ENCODE measurements at regions not wholly inside any gene's neighbourhood (a gene's known extent, or its start where the extent isn't known, plus 50 kb on each side); places are given as distances from the start of the nearest gene placed in this dataset.

DNA sequence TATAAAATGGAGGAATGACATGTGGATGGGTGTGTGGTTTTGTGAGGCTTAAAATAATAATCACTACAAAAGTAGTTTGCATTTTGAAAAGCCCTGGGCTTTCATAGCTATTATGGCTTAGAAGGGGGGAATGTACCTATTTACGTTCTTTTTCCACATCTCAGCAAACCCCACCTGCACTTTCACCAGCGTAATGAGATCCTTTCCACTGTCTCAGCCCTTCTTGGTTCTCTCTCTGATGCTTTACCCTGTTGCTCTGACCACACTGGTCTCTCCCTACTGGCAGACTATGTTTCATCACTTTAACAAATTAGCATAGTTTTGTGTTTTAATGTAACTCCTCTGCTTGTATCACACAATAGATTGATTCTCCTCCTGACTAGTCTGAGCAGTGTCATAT is 234.6 kb downstream of the DMRT2 start:
- no peaks in the 10 kb centered on the region for H3K9me3 ChIP-seq (ENCODE audit: low read depth)
- no peak for DNase-seq (ENCODE audit: low read depth in 1 of 2, low spot score in 1 of 2)

DNA sequence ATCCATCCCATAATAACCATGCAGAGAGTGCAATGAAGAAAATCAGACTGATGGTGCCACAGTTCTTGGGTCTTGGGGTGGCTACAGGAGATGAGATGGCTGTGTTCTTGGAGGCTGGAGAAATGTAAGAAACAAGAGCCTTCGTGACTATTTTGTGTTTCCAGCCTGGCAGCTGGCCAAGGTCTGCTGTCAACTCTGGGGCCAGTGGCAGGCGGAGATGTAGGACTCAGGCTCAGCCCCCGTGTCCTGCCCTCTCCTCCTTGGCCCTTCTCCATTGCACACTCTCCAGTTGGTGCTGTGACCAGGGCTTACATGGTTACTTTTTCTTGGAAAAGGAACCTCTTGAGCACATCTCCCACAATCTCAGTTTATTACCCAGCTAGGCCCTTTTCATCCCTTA is 235.4 kb downstream of the DMRT2 start:
- Histone ChIP-seq H3K4me1 (ENCODE audit: low read depth) (no peaks in the 10 kb centered on the region), H3K9me3 (ENCODE audit: low read depth) (no peaks in the 10 kb centered on the region), H3K4me3 (no peak overlapping the region), H3K36me3 (no peaks in the 10 kb centered on the region), H3K27me3 (no peaks in the 10 kb centered on the region), H3K27ac (no peak overlapping the region)
- TF ChIP-seq, protein P1, sequence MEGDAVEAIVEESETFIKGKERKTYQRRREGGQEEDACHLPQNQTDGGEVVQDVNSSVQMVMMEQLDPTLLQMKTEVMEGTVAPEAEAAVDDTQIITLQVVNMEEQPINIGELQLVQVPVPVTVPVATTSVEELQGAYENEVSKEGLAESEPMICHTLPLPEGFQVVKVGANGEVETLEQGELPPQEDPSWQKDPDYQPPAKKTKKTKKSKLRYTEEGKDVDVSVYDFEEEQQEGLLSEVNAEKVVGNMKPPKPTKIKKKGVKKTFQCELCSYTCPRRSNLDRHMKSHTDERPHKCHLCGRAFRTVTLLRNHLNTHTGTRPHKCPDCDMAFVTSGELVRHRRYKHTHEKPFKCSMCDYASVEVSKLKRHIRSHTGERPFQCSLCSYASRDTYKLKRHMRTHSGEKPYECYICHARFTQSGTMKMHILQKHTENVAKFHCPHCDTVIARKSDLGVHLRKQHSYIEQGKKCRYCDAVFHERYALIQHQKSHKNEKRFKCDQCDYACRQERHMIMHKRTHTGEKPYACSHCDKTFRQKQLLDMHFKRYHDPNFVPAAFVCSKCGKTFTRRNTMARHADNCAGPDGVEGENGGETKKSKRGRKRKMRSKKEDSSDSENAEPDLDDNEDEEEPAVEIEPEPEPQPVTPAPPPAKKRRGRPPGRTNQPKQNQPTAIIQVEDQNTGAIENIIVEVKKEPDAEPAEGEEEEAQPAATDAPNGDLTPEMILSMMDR (IDR thresholded peaks at IDR 0.05; ENCODE audit: low read depth, low read length), result no peak
- no peak for DNase-seq (ENCODE audit: low read depth in 1 of 2, low spot score in 1 of 2)

More for the DNA sequence above, 234.6 kb downstream of the DMRT2 start:
- Histone ChIP-seq H3K27ac (no peak overlapping the region), H3K27me3 (no peaks in the 10 kb centered on the region), H3K36me3 (no peaks in the 10 kb centered on the region), H3K4me1 (ENCODE audit: low read depth) (no peaks in the 10 kb centered on the region), H3K4me3 (no peak overlapping the region)
- TF ChIP-seq, protein P1 (IDR thresholded peaks at IDR 0.05; ENCODE audit: low read depth, low read length), result no peak

DNA sequence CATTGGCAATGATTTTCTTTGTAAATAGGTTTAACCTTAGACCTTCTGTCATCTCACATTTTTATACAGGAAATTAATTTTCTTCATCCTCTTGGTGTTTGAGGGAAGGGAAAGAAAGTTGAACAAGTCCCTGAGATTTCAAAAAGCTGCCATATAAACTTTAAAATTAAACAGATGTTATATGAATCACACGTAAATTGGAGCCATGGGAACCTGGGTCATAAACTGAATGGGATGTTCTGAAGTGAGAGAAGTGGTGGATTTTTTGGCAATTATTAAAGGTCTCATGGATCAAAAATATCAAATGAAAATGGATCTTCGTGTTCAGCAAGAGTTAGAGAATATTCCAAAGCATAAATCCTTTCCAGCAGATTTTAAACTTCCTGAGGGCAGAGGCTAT is 242.2 kb downstream of the DMRT2 start:
- Histone ChIP-seq H3K36me3 (no peaks in the 10 kb centered on the region), H3K27ac (no peak overlapping the region), H3K4me1 (ENCODE audit: low read depth) (no peaks in the 10 kb centered on the region), H3K4me3 (no peak overlapping the region), H3K27me3 (no peaks in the 10 kb centered on the region), H3K9me3 (ENCODE audit: low read depth) (no peaks in the 10 kb centered on the region)
- no peak for DNase-seq (ENCODE audit: low read depth in 1 of 2, low spot score in 1 of 2)
- TF ChIP-seq, protein P1 (IDR thresholded peaks at IDR 0.05; ENCODE audit: low read depth, low read length), result no peak

DNA sequence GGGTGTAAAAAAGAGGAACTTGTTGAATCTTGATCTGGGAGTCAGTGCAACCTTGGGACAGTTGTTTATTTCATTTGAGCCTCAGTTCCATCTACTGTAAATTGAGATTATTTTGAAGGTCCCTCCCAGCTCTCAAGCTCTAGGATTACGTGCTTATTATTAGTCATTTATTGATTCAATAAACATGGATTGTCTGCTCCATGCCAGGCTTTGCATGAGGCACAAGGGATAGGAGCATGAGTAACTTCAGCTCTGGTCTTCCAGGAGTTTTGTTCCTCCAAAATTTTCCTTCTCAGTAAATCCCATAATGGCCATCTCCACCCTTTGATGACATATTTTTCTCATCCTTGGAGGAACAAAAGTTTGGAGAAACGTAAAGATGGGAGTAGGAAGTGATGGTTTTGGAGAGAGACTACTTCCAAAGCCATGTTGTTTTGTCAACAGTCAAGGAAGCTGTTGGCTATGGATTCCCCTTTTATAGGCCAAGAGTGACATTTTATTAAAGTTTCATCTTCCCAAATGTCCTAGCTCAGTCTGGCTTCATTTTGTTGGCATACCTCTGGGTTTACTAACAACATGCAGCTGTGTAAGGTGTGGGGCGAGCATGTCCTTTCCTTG is 244.6 kb downstream of the DMRT2 start:
- Histone ChIP-seq H3K27ac (no peak overlapping the region), H3K4me1 (ENCODE audit: low read depth) (no peaks in the 10 kb centered on the region), H3K9me3 (ENCODE audit: low read depth) (no peaks in the 10 kb centered on the region), H3K36me3 (no peaks in the 10 kb centered on the region), H3K4me3 (no peak overlapping the region), H3K27me3 (no peaks in the 10 kb centered on the region)
- TF ChIP-seq, protein P1 (IDR thresholded peaks at IDR 0.05; ENCODE audit: low read depth, low read length), result no peak
- no peak for DNase-seq (ENCODE audit: low read depth in 1 of 2, low spot score in 1 of 2)

DNA sequence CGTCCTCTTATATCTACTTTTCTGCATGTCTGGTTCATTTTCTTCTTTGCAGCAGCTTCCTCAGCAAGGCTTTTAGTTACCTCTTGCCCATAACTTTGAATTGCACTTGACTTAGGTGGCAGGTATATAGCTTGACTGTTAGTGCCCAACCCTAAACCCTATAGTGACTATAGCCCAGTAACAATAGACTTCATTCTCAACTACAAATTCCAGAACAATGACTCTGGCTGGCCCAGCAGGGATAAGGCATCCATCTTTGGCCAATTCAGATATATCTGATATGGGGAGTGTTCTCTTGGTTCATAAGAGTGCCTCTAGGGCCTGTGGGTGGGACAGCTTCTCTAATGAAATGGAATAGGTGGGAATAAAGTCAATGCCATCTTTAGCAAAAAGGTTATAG is 246.2 kb downstream of the DMRT2 start:
- DNase-seq (ENCODE audit: low read depth in 1 of 2, low spot score in 1 of 2), result no peak
- H3K27me3 ChIP-seq, result no peaks in the 10 kb centered on the region
- no peaks in the 10 kb centered on the region for H3K4me1 ChIP-seq (ENCODE audit: low read depth)
- no peaks in the 10 kb centered on the region for H3K36me3 ChIP-seq
- no peaks in the 10 kb centered on the region for H3K9me3 ChIP-seq (ENCODE audit: low read depth)
- no peak overlapping the region for H3K27ac ChIP-seq
- no peak overlapping the region for H3K4me3 ChIP-seq
- TF ChIP-seq, protein P1 (IDR thresholded peaks at IDR 0.05; ENCODE audit: low read depth, low read length), result no peak
